ENCODE measurements at regions not wholly inside any gene's neighbourhood (a gene's known extent, or its start where the extent isn't known, plus 50 kb on each side); places are given as distances from the start of the nearest gene placed in this dataset.

DNA sequence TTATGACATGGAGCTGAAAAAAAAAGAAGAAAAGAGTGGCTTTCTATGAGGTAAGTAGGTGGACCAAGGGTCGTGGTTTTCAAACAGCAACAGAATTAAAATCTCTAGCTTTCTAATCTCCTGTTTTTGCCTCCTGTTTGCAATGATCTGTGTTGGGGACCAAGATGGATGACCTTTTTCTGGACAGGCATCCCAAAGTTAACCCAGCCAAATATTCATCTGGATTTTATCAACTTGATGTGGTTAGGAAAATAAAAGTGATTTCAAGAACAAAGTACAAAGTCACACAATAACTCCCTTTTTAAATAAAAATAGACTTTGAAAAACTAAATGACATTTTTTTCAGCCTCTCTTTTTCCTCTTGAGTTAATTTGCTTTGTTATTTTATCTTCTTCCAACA is 282.1 kb upstream of the PRDM1 start:
- DNase-seq = no peak
- Mint-ChIP-seq H3K4me1 (peaks cover 27% of the 10 kb centered on the region), H3K27me3 (peaks cover 1% of the 10 kb centered on the region), H3K4me3 (no peak overlapping the region), H3K27ac (no peak overlapping the region), H3K9me3 (peaks cover 10% of the 10 kb centered on the region), H3K36me3 (ENCODE audit: low read depth) (peaks cover 14% of the 10 kb centered on the region)
- ChIA-PET POLR2A (no interaction called here), CTCF (interaction anchor here (0.8 to 1.4 kb wide), 3 partner anchors 10 to 424 kb away, joined by 3 to 4 read pairs (median 3); no protein-coding TSS in a partner anchor)

DNA sequence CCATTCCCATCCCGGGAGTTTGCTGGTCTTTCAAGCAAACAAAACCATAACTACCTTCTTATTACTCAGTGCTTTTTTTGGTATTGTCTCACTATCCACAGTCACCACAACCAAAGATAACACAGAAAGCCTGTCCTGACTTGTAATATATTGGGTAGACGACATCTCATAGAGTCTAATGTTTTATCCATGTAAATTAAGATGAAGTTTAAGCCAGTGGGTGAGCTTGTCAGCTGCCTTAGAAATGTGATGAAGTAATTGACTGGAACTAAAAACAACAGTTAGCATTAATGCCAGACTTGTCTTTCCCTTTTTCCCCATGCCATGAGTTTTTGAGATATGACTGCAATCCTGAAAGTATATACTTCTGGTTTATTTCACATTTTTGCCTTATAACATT is 282.7 kb upstream of the PRDM1 start:
- DNase-seq = no peak
- ChIA-PET CTCF (interaction anchor here (0.8 to 1.4 kb wide), 2 partner anchors 89 to 424 kb away, joined by 3 read pairs; no protein-coding TSS in a partner anchor), POLR2A (no interaction called here)
- Mint-ChIP-seq H3K4me1 (peaks cover 23% of the 10 kb centered on the region), H3K4me3 (no peak overlapping the region), H3K36me3 (ENCODE audit: low read depth) (peaks cover 14% of the 10 kb centered on the region), H3K27me3 (peaks cover 1% of the 10 kb centered on the region), H3K27ac (no peak overlapping the region), H3K9me3 (peaks cover 10% of the 10 kb centered on the region)

DNA sequence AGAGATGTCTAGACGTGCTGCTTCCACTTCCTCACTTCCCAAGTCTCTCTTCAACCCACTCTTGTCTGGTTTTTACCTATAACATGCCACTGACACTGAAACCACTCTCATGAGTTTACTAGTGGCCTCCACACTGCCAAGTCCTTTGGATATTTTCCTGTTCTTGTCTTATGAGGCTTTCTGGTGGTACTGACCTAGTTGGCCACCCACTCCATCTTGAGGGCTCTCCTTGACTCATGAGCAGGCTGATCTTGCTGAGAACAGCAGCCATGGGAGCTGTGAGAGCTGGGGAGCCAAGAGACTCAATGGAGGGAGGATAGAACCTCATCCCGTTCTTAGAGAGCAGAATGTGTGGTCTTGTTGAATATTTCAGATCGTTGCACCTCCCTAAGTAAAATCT is 283.4 kb upstream of the PRDM1 start:
- CTCF ChIA-PET = interaction anchor here (1.4 kb wide), 1 partner anchor 425 kb away, joined by 3 read pairs; no protein-coding TSS in a partner anchor

DNA sequence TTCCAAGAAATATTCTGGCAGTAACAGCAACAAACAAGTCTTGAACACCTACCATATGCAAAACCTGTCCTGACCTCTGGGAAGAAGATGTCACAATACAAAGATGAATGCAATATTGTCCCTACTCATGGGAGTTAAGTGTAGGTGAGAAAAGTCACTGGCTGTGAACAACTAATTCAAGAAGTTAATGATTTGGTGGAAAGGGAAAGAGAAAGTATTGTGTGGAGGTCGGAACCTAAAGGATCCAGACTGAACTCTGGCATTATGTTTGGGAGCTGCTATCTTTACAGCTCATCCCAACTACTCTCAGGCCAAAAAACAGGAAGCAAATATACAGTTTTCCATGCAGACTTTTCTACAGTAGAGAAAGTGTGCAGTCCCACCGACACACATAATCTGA is 285.3 kb upstream of the PRDM1 start:
- Mint-ChIP-seq H3K9me3 (peaks cover 2% of the 10 kb centered on the region), H3K27me3 (peaks cover 1% of the 10 kb centered on the region)
- POLR2A ChIA-PET = no interaction called here

More for the DNA sequence above, 283.4 kb upstream of the PRDM1 start:
- Mint-ChIP-seq H3K4me1 (peaks cover 21% of the 10 kb centered on the region), H3K36me3 (ENCODE audit: low read depth) (peaks cover 11% of the 10 kb centered on the region), H3K27ac (no peak overlapping the region), H3K4me3 (no peak overlapping the region), H3K9me3 (peaks cover 9% of the 10 kb centered on the region), H3K27me3 (peaks cover 1% of the 10 kb centered on the region)
- DNase-seq = no peak
- POLR2A ChIA-PET = no interaction called here

DNA sequence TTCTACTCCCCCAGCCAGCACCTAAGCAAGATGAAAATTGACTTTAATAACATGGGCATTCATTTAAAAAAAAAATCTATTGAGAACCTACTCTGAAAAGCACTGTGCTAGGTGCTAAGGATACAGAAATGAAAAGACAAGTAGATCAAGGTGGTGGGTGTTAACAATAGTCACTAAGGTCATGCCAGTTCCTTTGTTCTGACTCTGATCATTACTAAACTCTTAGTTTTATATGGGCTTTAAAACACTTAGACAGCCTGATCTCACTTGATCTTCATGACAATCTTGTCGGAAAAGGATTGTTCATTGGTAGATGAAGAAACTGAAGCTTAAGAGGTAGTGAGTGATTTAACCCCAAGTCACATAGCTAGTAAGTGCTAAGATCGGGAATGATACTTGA is 285.7 kb upstream of the PRDM1 start:
- DNase-seq = no peak
- ChIA-PET CTCF (interaction anchor here (1.4 kb wide), 1 partner anchor 10 kb away, joined by 3 read pairs; no protein-coding TSS in a partner anchor), POLR2A (no interaction called here)
- H3K27me3 Mint-ChIP-seq = peaks cover 1% of the 10 kb centered on the region
- no peak overlapping the region for H3K27ac Mint-ChIP-seq
- peaks cover 22% of the 10 kb centered on the region for H3K4me1 Mint-ChIP-seq
- peaks cover 2% of the 10 kb centered on the region for H3K9me3 Mint-ChIP-seq
- peaks cover 4% of the 10 kb centered on the region for H3K36me3 Mint-ChIP-seq (ENCODE audit: low read depth)
- no peak overlapping the region for H3K4me3 Mint-ChIP-seq

More for the DNA sequence above, 285.3 kb upstream of the PRDM1 start:
- Mint-ChIP-seq H3K4me3 (no peak overlapping the region), H3K27ac (no peak overlapping the region), H3K36me3 (ENCODE audit: low read depth) (peaks cover 4% of the 10 kb centered on the region), H3K4me1 (peaks cover 17% of the 10 kb centered on the region)
- no peak for DNase-seq
- CTCF ChIA-PET = interaction anchor here (0.9 to 1.4 kb wide), 3 partner anchors 9 to 82 kb away, joined by 3 to 4 read pairs (median 3); no protein-coding TSS in a partner anchor

- Mint-ChIP-seq H3K36me3 (ENCODE audit: low read depth) (peaks cover 4% of the 10 kb centered on the region), H3K4me3 (no peak overlapping the region), H3K27me3 (peaks cover 1% of the 10 kb centered on the region), H3K9me3 (peaks cover 2% of the 10 kb centered on the region), H3K4me1 (peaks cover 33% of the 10 kb centered on the region), H3K27ac (no peak overlapping the region)
- DNase-seq = no peak
- POLR2A ChIA-PET = no interaction called here
- CTCF ChIA-PET = interaction anchor here (1.2 to 1.3 kb wide), 2 partner anchors 12 to 166 kb away, joined by 3 read pairs; no protein-coding TSS in a partner anchor
These were observed 287.1 kb upstream of the PRDM1 start for GRCh38 chr6:105799056-105799455.

DNA sequence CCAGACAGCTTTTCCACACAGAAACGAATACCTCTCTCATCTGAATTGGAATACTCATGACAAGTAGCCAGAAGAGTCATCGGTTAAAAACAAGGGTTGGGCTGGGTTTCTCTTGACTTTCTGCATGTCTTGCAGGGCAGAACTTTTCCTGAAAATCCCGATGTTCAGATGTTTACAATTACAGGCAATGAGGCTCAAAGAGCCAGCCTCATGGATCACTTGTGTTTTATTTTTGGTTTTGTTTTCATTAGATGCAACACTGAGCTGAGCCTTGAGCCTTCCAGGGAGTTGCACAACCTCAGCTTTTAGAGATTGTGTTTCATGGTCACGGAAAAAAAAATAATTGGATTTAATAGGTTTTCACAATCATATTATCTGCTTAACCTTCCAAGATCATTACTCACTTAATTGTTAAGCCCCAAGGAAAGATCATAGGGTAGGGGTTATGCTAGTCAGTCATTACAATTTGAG is 288.1 kb upstream of the PRDM1 start:
- peaks cover 4% of the 10 kb centered on the region for H3K36me3 Mint-ChIP-seq (ENCODE audit: low read depth)
- peaks cover 2% of the 10 kb centered on the region for H3K9me3 Mint-ChIP-seq
- ChIA-PET CTCF (interaction anchor here (1.2 to 1.6 kb wide), 4 partner anchors 10 to 167 kb away, joined by 3 to 5 read pairs (median 3); no protein-coding TSS in a partner anchor), POLR2A (no interaction called here)
- peaks cover 44% of the 10 kb centered on the region for H3K4me1 Mint-ChIP-seq
- H3K27ac Mint-ChIP-seq = no peak overlapping the region
- no peak overlapping the region for H3K4me3 Mint-ChIP-seq
- peaks cover 1% of the 10 kb centered on the region for H3K27me3 Mint-ChIP-seq
- no peak for DNase-seq

DNA sequence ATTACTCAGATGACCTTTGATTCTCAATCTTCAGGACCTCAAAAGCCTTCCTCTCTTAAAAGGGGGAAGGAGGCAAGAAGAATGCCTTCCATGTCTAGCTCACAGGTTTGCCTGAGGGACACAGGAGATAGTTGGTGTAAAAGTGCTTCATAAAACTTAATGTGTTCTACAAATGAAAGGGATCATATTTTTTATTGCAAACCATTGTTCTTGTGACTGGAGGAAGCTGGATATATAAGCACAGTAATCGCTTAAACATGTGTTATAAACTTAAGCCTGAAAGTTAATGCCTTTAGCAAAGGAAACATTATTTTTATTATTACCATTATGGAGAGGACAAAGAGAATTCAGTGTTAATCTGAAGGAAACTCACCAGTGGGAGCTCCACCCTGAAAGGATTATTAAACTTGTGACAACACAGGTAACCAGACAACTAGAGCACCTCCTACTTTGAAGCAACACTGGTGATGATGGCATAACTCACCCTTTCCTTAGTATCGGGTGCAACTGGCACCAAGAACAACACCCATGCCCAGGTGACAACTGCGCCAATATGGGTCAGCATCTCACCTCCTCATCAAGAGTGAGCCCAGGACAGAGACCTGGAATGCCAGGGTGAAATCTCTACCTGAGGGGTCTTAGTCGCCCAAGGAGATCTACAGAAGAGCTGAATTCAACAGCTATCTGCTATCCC is 288.7 kb upstream of the PRDM1 start:
- Mint-ChIP-seq H3K27ac (no peak overlapping the region), H3K4me3 (no peak overlapping the region), H3K4me1 (peaks cover 49% of the 10 kb centered on the region), H3K36me3 (ENCODE audit: low read depth) (peaks cover 4% of the 10 kb centered on the region), H3K9me3 (peaks cover 2% of the 10 kb centered on the region), H3K27me3 (peaks cover 1% of the 10 kb centered on the region)
- ChIA-PET POLR2A (no interaction called here), CTCF (interaction anchor here (1.3 to 1.6 kb wide), 3 partner anchors 9 to 58 kb away, joined by 3 to 5 read pairs (median 5); no protein-coding TSS in a partner anchor)
- DNase-seq = no peak

DNA sequence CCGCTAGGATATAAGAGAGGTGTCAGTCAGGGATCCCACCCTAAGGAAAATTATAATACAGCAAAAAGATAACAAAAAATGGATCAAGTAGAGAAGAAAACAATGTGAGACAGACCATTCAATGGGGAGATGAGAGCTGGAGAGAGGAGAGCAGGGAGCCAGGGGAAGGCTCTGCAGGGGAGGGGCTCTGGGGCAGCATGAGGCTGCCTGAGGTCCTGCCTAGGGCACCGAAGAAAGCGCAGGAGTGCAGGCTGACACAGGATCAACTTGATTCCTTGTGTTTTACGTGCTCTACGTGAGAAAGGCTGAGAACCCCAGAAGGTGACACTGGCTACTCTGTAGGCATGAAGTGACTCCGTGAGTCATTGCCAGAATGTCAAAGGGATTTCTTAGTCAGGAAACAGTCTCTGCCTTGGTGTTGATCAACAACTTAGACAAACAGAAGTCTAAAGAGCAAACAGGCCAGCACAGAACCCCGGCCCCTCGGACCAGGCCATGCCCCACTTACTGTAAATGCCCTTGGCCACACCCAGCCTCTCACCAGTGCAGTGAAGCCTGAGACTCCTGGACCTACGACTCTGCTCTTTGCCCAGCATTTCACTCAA is 290.1 kb upstream of the PRDM1 start:
- no peaks in the 10 kb centered on the region for H3K27me3 Mint-ChIP-seq
- ChIA-PET CTCF (interaction anchor here (1.4 to 1.6 kb wide), 2 partner anchors 8 to 16 kb away, joined by 3 to 5 read pairs; no protein-coding TSS in a partner anchor), POLR2A (no interaction called here)
- peaks cover 64% of the 10 kb centered on the region for H3K4me1 Mint-ChIP-seq
- DNase-seq = no peak
- H3K36me3 Mint-ChIP-seq (ENCODE audit: low read depth) = no peaks in the 10 kb centered on the region
- no peak overlapping the region for H3K4me3 Mint-ChIP-seq
- H3K9me3 Mint-ChIP-seq = peaks cover 2% of the 10 kb centered on the region
- no peak overlapping the region for H3K27ac Mint-ChIP-seq

DNA sequence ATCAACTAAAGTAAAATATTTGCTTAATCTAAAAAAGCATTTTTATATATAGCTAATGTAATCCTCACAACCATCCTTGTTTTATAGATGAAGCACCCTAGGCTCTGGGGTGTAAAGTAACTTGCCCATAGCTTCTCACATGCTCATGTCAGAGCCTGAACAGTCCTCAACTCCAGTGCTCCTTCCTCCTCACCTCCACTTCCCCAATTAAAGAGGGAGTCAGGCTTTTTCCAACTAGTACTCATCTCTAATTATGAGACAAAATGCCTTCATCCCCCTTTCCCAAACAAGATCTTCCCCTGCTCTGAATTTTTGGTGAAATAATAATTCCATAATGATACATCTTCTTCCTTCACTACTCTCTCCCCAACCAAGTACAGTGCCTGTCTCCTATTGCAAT is 290.8 kb upstream of the PRDM1 start:
- ChIA-PET POLR2A (no interaction called here), CTCF (interaction anchor here (1.4 kb wide), 1 partner anchor 15 kb away, joined by 3 read pairs; no protein-coding TSS in a partner anchor)
- Mint-ChIP-seq H3K27ac (no peak overlapping the region), H3K4me3 (no peak overlapping the region), H3K36me3 (ENCODE audit: low read depth) (no peaks in the 10 kb centered on the region), H3K27me3 (no peaks in the 10 kb centered on the region), H3K4me1 (peaks cover 67% of the 10 kb centered on the region), H3K9me3 (peaks cover 2% of the 10 kb centered on the region)
- no peak for DNase-seq

- DNase-seq = no peak
- Mint-ChIP-seq H3K4me3 (no peak overlapping the region), H3K36me3 (ENCODE audit: low read depth) (no peaks in the 10 kb centered on the region), H3K27ac (peak overlapping the region; percentile 65), H3K27me3 (no peaks in the 10 kb centered on the region), H3K4me1 (peaks cover 67% of the 10 kb centered on the region), H3K9me3 (peaks cover under 1% of the 10 kb centered on the region)
- POLR2A ChIA-PET = no interaction called here
- CTCF ChIA-PET = interaction anchor here (1.4 kb wide), 2 partner anchors 15 to 26 kb away, joined by 3 read pairs; no protein-coding TSS in a partner anchor
These were observed 291.3 kb upstream of the PRDM1 start for GRCh38 chr6:105794870-105795269.

DNA sequence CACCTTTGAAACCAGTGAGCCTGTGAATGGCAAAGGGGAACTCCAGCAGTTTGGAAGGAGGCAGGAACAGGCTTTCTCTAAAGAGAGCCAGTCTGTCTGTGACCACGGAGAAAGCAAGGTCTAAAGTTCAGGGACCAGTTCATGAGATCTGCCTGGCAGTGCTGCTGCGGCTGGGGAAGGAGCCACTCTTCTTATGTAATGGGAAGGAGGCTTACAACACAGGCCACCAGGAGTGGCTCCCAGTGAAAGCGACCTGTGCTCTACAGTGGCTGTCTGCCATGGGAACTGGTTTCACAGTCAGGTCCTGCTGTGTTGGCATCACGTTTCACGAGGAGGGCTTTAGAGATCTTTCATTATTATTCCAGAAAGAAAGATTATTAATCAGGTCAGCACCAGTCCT is 291.9 kb upstream of the PRDM1 start:
- ChIA-PET CTCF (interaction anchor here (0.7 to 1.4 kb wide), 4 partner anchors 10 to 83 kb away, joined by 3 to 4 read pairs (median 3); no protein-coding TSS in a partner anchor), POLR2A (no interaction called here)
- Mint-ChIP-seq H3K4me3 (no peak overlapping the region), H3K27ac (no peak overlapping the region), H3K9me3 (peaks cover 1% of the 10 kb centered on the region), H3K27me3 (no peaks in the 10 kb centered on the region), H3K36me3 (ENCODE audit: low read depth) (no peaks in the 10 kb centered on the region), H3K4me1 (peaks cover 69% of the 10 kb centered on the region)
- DNase-seq = no peak

DNA sequence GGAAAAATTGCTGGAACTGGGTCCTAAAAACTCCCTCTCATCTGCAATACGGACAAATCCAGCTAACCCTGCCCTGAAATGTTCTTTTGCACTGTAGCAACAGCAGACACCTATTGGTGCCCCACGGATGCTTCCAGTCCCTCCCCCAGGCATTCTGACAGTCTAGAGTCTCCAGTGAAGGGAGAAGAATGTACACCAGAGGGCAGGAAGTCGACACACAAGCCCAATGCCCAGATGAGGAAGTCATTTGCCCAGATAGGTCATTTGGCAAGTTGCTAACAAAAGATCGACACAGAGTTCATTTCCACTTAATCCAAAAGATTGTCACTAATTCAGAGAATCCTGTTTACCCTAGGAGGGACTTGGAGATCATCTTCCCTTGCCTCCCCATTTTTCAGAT is 293.0 kb upstream of the PRDM1 start:
- Mint-ChIP-seq H3K36me3 (ENCODE audit: low read depth) (peaks cover 1% of the 10 kb centered on the region), H3K27ac (no peak overlapping the region), H3K4me3 (no peak overlapping the region), H3K27me3 (no peaks in the 10 kb centered on the region), H3K9me3 (peaks cover 1% of the 10 kb centered on the region), H3K4me1 (peaks cover 68% of the 10 kb centered on the region)
- DNase-seq = peak; percentile 34
- CTCF ChIA-PET = no interaction called here
- POLR2A ChIA-PET = no interaction called here
